Activated B cell treated with CpG ODN at 0.5 μM for 24 hours (primary cell): ENCODE measurements at regions not wholly inside any gene's neighbourhood (a gene's known extent, or its start where the extent isn't known, plus 50 kb on each side); places are given as distances from the start of the nearest gene placed in this dataset.

Experiments
- ATAC-seq: fragments of 200-7000 bp; cut with Tn5 transposase; one replicate; pipeline ENCODE4 v1.10.0; 2021; ENCODE audit warnings: low read depth, mild to moderate bottlenecking, moderate library complexity
- CTCF ChIA-PET: fragments of 350-600 bp; sonication (Branson Sonifier 250); formaldehyde crosslinking; loops from one replicate; lab custom pipeline; 2021; ENCODE audit warnings: antibody characterized with exemption; lab: Charles Lee
- POLR2A ChIA-PET: fragments of 350-600 bp; sonication (Branson Sonifier 250); formaldehyde crosslinking; loops from one replicate; lab custom pipeline; 2021; ENCODE audit warnings: antibody characterized with exemption; lab: Charles Lee
- DNase-seq: peaks from one replicate; pipeline ENCODE4 v3.0.0; 2022
- H3K27ac Mint-ChIP-seq: one replicate; pipeline ENCODE4 v1.8.0; 2020; ENCODE audit warnings: mixed read lengths
- H3K27me3 Mint-ChIP-seq: one replicate; pipeline ENCODE4 v1.8.0; 2021; ENCODE audit warnings: mixed read lengths
- H3K36me3 Mint-ChIP-seq: one replicate; pipeline ENCODE4 v1.8.0; 2021; ENCODE audit warnings: low read depth, mixed read lengths
- H3K4me1 Mint-ChIP-seq: one replicate; pipeline ENCODE4 v1.8.0; 2021; ENCODE audit warnings: mixed read lengths
- H3K4me3 Mint-ChIP-seq: one replicate; pipeline ENCODE4 v1.8.0; 2020; ENCODE audit warnings: mild to moderate bottlenecking, mixed read lengths
- H3K9me3 Mint-ChIP-seq: one replicate; pipeline ENCODE4 v1.8.0; 2020; ENCODE audit warnings: mixed read lengths
- intact Hi-C: fragments of 100-400 bp; cut with micrococcal nuclease; formaldehyde crosslinking; loops from one replicate; pipeline ENCODE4 v1.15.1; 2024
- TF ChIP-seq, protein P1 (sequence below): fragments of 200-600 bp; IDR thresholded peaks from one replicate; pipeline ENCODE4 v1.8.0; 2022; ENCODE audit warnings: antibody characterized with exemption, mild to moderate bottlenecking

DNA sequence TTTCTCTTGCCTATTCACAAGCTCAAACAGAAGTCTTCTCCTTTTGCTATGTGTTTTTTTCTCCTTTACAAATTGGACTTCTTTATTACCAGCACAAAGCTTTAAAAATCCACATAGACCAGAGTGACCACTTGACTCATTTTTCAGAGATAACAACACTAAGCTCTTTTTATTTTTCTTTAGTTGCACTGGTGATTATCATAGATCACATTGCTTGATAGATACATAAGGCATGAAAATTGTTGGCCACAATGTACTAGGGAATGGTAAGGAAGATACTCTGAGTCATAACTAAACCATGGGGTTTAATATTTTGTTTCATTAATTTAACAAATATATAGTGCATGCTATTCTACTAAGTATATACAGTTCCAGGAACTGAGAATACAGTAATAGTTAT, 159.0 kb downstream of the GASK1B start:
- Mint-ChIP-seq H3K9me3 (no peaks in the 10 kb centered on the region), H3K27ac (no peak overlapping the region), H3K36me3 (no peaks in the 10 kb centered on the region), H3K27me3 (no peaks in the 10 kb centered on the region), H3K4me1 (no peaks in the 10 kb centered on the region), H3K4me3 (no peak overlapping the region)
- intact Hi-C loops, result no loop called here
- ChIA-PET POLR2A (no interaction called here), CTCF (interaction anchor here (0.7 kb wide), 1 partner anchor 36 kb away, joined by 3 read pairs; no protein-coding TSS in a partner anchor)
- DNase-seq, result no peak
- TF ChIP-seq, protein P1, sequence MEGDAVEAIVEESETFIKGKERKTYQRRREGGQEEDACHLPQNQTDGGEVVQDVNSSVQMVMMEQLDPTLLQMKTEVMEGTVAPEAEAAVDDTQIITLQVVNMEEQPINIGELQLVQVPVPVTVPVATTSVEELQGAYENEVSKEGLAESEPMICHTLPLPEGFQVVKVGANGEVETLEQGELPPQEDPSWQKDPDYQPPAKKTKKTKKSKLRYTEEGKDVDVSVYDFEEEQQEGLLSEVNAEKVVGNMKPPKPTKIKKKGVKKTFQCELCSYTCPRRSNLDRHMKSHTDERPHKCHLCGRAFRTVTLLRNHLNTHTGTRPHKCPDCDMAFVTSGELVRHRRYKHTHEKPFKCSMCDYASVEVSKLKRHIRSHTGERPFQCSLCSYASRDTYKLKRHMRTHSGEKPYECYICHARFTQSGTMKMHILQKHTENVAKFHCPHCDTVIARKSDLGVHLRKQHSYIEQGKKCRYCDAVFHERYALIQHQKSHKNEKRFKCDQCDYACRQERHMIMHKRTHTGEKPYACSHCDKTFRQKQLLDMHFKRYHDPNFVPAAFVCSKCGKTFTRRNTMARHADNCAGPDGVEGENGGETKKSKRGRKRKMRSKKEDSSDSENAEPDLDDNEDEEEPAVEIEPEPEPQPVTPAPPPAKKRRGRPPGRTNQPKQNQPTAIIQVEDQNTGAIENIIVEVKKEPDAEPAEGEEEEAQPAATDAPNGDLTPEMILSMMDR, result no peak
- ATAC-seq, result no peak

DNA sequence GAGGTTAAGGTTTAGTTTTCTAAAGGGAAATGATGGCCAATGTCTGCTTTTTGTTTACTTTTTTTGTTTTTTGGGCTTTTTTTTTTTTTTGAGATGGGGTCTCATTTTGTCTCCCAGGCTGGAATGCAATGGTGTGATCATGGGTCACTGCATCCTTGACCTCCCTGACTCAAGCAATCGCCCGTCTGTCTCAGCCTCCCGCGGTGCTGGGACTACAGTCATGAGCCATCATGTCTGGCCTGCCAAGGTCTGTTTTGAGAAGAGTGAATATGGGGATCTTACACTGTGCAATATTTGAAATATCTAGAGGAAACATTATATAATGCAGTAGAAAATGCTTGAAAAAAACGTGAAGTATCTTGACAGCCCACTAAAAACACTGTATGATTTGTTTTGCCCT, 162.5 kb downstream of the GASK1B start:
- H3K27me3 Mint-ChIP-seq, result no peaks in the 10 kb centered on the region
- H3K27ac Mint-ChIP-seq, result no peak overlapping the region
- no peaks in the 10 kb centered on the region for H3K9me3 Mint-ChIP-seq
- intact Hi-C loops, result no loop called here
- no peak overlapping the region for H3K4me3 Mint-ChIP-seq
- ATAC-seq (no peak), DNase-seq (no peak)
- no peaks in the 10 kb centered on the region for H3K36me3 Mint-ChIP-seq
- ChIA-PET POLR2A (no interaction called here), CTCF (no interaction called here)
- TF ChIP-seq, protein P1, result no peak
- no peaks in the 10 kb centered on the region for H3K4me1 Mint-ChIP-seq

DNA sequence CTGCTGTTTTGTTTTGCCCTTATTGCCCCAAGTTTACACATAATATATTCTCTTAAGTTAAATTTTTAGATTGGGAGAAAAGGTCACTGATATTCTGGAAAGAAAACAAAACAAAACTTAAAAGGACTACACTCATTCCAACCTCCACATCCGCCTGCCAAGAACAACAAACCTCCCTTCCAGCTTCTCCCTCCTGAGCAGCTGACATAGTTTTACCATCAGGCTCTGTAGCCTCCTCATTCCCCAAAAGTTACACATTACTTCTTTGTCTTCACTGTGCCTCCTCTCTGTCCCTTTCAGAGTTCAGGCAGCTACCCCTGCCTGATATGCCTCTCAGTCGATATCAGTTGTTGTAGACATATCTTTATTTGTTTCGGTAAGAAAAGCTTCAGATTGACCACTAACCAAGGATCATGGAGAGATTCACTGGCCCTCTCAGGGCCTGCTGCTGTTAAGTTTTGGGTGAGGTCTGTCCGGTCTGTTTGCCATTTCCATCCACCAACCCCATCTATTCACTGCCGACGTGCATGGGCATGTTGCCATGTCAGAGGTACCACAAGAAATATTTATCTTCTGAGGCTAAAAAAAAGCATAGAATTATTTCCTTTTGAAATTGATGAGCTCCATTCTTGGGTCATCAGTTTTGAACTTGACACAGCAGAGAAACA, 164.1 kb downstream of the GASK1B start:
- ATAC-seq (no peak), DNase-seq (no peak)
- H3K4me1 Mint-ChIP-seq, result no peaks in the 10 kb centered on the region
- H3K27me3 Mint-ChIP-seq, result no peaks in the 10 kb centered on the region
- no peak overlapping the region for H3K27ac Mint-ChIP-seq
- H3K36me3 Mint-ChIP-seq, result no peaks in the 10 kb centered on the region
- ChIA-PET CTCF (no interaction called here), POLR2A (no interaction called here)
- no peak overlapping the region for H3K4me3 Mint-ChIP-seq
- H3K9me3 Mint-ChIP-seq, result no peaks in the 10 kb centered on the region
- intact Hi-C loops, result no loop called here
- TF ChIP-seq, protein P1, result no peak

DNA sequence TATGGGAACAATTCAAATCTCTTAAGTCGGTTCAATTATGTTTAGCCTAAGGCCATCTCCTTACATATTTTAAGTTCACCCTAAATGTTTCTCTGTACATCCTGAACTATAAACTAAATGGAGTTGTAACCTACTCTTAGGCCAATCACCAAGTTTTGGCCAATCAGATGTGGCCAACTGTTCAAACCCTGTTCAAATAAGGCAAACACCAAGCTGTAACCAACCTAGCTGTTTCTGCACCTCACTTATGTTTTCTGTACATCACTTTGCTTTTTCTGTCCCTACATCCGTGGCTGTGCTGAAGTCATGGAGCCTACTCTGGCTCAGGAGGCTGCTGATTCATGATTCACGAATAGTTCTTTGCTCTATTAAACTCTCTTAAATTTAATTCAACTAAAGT, 165.3 kb downstream of the GASK1B start:
- intact Hi-C loops, result no loop called here
- Mint-ChIP-seq H3K27me3 (no peaks in the 10 kb centered on the region), H3K9me3 (no peaks in the 10 kb centered on the region), H3K4me3 (no peak overlapping the region), H3K4me1 (no peaks in the 10 kb centered on the region), H3K36me3 (no peaks in the 10 kb centered on the region), H3K27ac (no peak overlapping the region)
- ChIA-PET POLR2A (no interaction called here), CTCF (no interaction called here)
- DNase-seq, result no peak
- ATAC-seq, result no peak
- TF ChIP-seq, protein P1, result no peak

DNA sequence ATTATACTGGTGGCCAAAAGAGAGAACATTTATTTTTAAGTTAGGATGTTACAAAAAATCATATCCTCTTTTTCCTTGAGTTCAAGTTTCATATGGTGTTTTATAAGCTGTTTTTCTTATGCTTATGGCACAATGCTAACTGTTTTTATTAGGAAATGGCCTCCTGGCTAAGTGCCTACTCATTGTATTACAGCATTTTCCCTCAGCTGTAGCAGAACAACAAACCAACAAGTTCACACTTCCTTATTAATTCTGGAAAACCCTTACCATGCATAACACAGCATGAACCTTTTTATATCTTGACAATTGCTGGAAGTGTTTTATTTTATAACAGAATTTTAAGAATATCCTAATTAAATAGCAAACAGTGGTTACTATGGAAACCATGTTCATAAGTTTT, 165.8 kb downstream of the GASK1B start:
- H3K36me3 Mint-ChIP-seq, result no peaks in the 10 kb centered on the region
- ATAC-seq, result no peak
- TF ChIP-seq, protein P1, result no peak
- no peak overlapping the region for H3K27ac Mint-ChIP-seq
- H3K9me3 Mint-ChIP-seq, result no peaks in the 10 kb centered on the region
- CTCF ChIA-PET, result no interaction called here
- POLR2A ChIA-PET, result no interaction called here
- intact Hi-C loops, result no loop called here
- no peaks in the 10 kb centered on the region for H3K4me1 Mint-ChIP-seq
- no peak overlapping the region for H3K4me3 Mint-ChIP-seq
- no peaks in the 10 kb centered on the region for H3K27me3 Mint-ChIP-seq
- no peak for DNase-seq
